ENCODE measurements at regions not wholly inside any gene's neighbourhood (a gene's known extent, or its start where the extent isn't known, plus 50 kb on each side); places are given as distances from the start of the nearest gene placed in this dataset.

- TF ChIP-seq, protein P1, sequence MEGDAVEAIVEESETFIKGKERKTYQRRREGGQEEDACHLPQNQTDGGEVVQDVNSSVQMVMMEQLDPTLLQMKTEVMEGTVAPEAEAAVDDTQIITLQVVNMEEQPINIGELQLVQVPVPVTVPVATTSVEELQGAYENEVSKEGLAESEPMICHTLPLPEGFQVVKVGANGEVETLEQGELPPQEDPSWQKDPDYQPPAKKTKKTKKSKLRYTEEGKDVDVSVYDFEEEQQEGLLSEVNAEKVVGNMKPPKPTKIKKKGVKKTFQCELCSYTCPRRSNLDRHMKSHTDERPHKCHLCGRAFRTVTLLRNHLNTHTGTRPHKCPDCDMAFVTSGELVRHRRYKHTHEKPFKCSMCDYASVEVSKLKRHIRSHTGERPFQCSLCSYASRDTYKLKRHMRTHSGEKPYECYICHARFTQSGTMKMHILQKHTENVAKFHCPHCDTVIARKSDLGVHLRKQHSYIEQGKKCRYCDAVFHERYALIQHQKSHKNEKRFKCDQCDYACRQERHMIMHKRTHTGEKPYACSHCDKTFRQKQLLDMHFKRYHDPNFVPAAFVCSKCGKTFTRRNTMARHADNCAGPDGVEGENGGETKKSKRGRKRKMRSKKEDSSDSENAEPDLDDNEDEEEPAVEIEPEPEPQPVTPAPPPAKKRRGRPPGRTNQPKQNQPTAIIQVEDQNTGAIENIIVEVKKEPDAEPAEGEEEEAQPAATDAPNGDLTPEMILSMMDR (conservative IDR thresholded peaks at IDR 0.05; ENCODE audit: low read depth, low read length) = no peak
- TF ChIP-seq EZH2 (IDR thresholded peaks at IDR 0.05; ENCODE audit: borderline replicate concordance, low read depth, low read length, poor library complexity, severe bottlenecking) = no peak
Measured at GRCh38 chr18:44025421-44025820, 655.3 kb upstream of the SETBP1 start.

Data from A673 (cell line).